Naive thymus-derived CD4-positive, alpha-beta T cell (primary cell): ENCODE measurements at regions not wholly inside any gene's neighbourhood (a gene's known extent, or its start where the extent isn't known, plus 50 kb on each side); places are given as distances from the start of the nearest gene placed in this dataset.

Experiments used
- ATAC-seq: fragments of 150-1000 bp; cut with Tn5 transposase; 2 replicates; pipeline ENCODE4 v1.10.0; 2021; ENCODE audit warnings: mild to moderate bottlenecking, moderate library complexity
- CTCF ChIA-PET: fragments of 350-600 bp; sonication (Branson Sonifier 250); formaldehyde crosslinking; loops from one replicate; lab custom pipeline; 2021; ENCODE audit warnings: antibody characterized with exemption; lab: Charles Lee
- POLR2A ChIA-PET: fragments of 350-600 bp; sonication (Branson Sonifier 250); formaldehyde crosslinking; loops from one replicate; lab custom pipeline; 2021; ENCODE audit warnings: antibody characterized with exemption, inconsistent platforms; lab: Charles Lee
- DNase-seq, 9 donors: peaks; one replicate each; pipeline versions ENCODE4 v3.0.0 to v3.0.0-alpha.2; 2020 to 2022; ENCODE audit warnings: mixed read lengths in 1 of 9
- H3K27ac ChIP-seq: one replicate; pipeline ENCODE4 v1.7.0; 2013; ENCODE audit warnings: mild to moderate bottlenecking, low read depth, low read length, moderate library complexity
- H3K27me3 ChIP-seq, 2 donors: one replicate each; pipeline ENCODE4 v1.7.0; 2013; ENCODE audit warnings: low read length in 2 of 2, mild to moderate bottlenecking in 2 of 2, moderate library complexity in 2 of 2; ENCODE audit not compliant: control insufficient read depth in 2 of 2, insufficient read depth in 2 of 2
- H3K36me3 ChIP-seq, 3 experiments: 1 replicate in 2 of 3; 2 replicates in 1 of 3; pipeline ENCODE4 v1.7.0; 2013; ENCODE audit warnings: low read length in 3 of 3, mild to moderate bottlenecking in 3 of 3, moderate library complexity in 1 of 3; ENCODE audit not compliant: insufficient read depth in 3 of 3, control insufficient read depth in 2 of 3
- H3K4me1 ChIP-seq, 2 donors: one replicate each; pipeline ENCODE4 v1.7.0; 2013; ENCODE audit warnings: low read length in 2 of 2, mild to moderate bottlenecking in 2 of 2, moderate library complexity in 1 of 2; ENCODE audit not compliant: control insufficient read depth in 2 of 2, insufficient read depth in 2 of 2
- H3K4me3 ChIP-seq: 2 replicates; pipeline ENCODE4 v1.7.0; 2013; ENCODE audit warnings: mild to moderate bottlenecking, low read length
- H3K9me3 ChIP-seq, 3 experiments: 1 replicate in 2 of 3; 2 replicates in 1 of 3; pipeline ENCODE4 v1.7.0; 2013; ENCODE audit warnings: low read length in 3 of 3; ENCODE audit not compliant: control insufficient read depth in 2 of 3
- H3K27ac Mint-ChIP-seq, 9 donors: one replicate each; pipeline ENCODE4 v1.8.0; 2020 to 2022; ENCODE audit warnings: mixed read lengths in 9 of 9, mild to moderate bottlenecking in 8 of 9, moderate library complexity in 5 of 9, inconsistent platforms in 2 of 9
- H3K27me3 Mint-ChIP-seq, 5 donors: one replicate each; pipeline ENCODE4 v1.8.0; 2021 to 2022; ENCODE audit warnings: mixed read lengths in 5 of 5, mild to moderate bottlenecking in 1 of 5
- H3K36me3 Mint-ChIP-seq, 5 donors: one replicate each; pipeline ENCODE4 v1.8.0; 2020 to 2022; ENCODE audit warnings: mixed read lengths in 5 of 5, mild to moderate bottlenecking in 3 of 5, inconsistent platforms in 1 of 5
- H3K4me1 Mint-ChIP-seq, 7 donors: one replicate each; pipeline ENCODE4 v1.8.0; 2020 to 2022; ENCODE audit warnings: mixed read lengths in 7 of 7, mild to moderate bottlenecking in 3 of 7, inconsistent platforms in 1 of 7
- H3K4me3 Mint-ChIP-seq, 10 donors: one replicate each; pipeline ENCODE4 v1.8.0; 2020 to 2022; ENCODE audit warnings: mild to moderate bottlenecking in 10 of 10, mixed read lengths in 10 of 10, moderate library complexity in 6 of 10, inconsistent platforms in 2 of 10
- H3K9me3 Mint-ChIP-seq, 11 donors: one replicate each; pipeline ENCODE4 v1.8.0; 2020 to 2022; ENCODE audit warnings: mixed read lengths in 11 of 11, mild to moderate bottlenecking in 4 of 11, inconsistent platforms in 1 of 11, moderate library complexity in 1 of 11
- intact Hi-C, 2 donors: fragments of 100-400 bp; cut with micrococcal nuclease; formaldehyde crosslinking; loops; one replicate each; pipeline ENCODE4 v1.15.1; 2023

- H3K4me1 Mint-ChIP-seq, result peaks cover 0 to 2% (median 0%) of the 10 kb centered on the region in 7 donors
- ATAC-seq, result no peak
- intact Hi-C loops, result no loop called here
These were observed 108.3 kb downstream of the CYP26A1 start for GRCh38 chr10:93182049-93182327.

DNA sequence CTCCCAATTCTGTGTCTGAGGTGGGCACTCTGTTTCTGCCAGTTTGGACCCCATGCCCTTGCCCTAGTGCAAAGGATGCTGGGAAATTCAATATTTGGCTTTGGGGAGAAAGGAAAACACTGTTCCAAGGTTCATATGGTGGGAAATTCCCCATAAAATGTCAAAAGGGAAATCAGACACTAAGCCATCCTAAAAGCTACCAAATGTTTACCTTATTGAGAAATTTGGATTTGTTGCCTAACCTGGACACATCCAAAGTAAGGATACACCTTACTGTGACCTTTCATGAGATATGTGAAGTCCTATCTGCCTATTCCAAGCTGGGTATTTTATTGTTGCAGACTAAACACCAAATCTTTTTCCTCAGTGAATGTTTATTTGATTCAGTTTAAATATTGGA, 109.1 kb downstream of the CYP26A1 start:
- intact Hi-C loops, result no loop called here

More at GRCh38 chr10:93182049-93182327, 108.3 kb downstream of the CYP26A1 start:
- Histone ChIP-seq H3K4me3 (no peak overlapping the region), H3K27ac (no peak overlapping the region), H3K4me1 (no peaks in the 10 kb centered on the region), H3K27me3 (no peaks in the 10 kb centered on the region), H3K36me3 (no peaks in the 10 kb centered on the region), H3K9me3 (no peaks in the 10 kb centered on the region)
- CTCF ChIA-PET, result no interaction called here
- Mint-ChIP-seq H3K4me3 (no peak overlapping the region), H3K9me3 (no peaks in the 10 kb centered on the region), H3K36me3 (no peaks in the 10 kb centered on the region), H3K27me3 (peaks cover 0 to 18% (median 0%) of the 10 kb centered on the region in 5 donors), H3K27ac (no peak overlapping the region)
- POLR2A ChIA-PET, result no interaction called here
- no peak for DNase-seq

DNA sequence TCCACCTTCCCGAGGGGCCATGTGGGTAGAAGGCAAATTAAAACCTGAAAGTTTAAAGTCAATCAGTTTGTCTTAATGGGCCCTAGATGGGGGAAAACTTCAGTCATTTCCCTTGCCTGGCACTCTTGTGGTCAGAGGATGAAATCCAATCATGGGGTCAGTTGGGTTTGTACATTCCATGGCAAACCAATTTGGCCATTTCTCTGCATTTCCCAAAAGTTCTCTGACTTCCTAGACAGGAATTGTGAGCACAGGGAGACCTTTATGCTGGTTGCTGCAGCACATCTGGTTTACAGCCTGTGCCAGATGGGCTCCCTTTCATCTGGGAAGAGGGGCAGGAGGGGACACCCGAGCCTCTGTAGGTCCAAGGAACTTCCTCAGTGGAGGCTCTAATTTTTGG, 113.0 kb downstream of the CYP26A1 start:
- H3K27me3 Mint-ChIP-seq, result peaks cover 0 to 29% (median 5%) of the 10 kb centered on the region in 5 donors
- POLR2A ChIA-PET, result no interaction called here

More for the DNA sequence above, 109.1 kb downstream of the CYP26A1 start:
- Histone ChIP-seq H3K36me3 (no peaks in the 10 kb centered on the region), H3K4me3 (no peak overlapping the region), H3K27ac (no peak overlapping the region), H3K9me3 (no peaks in the 10 kb centered on the region), H3K4me1 (no peaks in the 10 kb centered on the region), H3K27me3 (no peaks in the 10 kb centered on the region)
- POLR2A ChIA-PET, result interaction anchor here (1.0 kb wide), 1 partner anchor 9 kb away, joined by 3 read pairs; no protein-coding TSS in a partner anchor
- peaks cover 0 to 2% (median 0%) of the 10 kb centered on the region in 7 donors for H3K4me1 Mint-ChIP-seq
- H3K9me3 Mint-ChIP-seq, result peaks cover 0 to 2% (median 0%) of the 10 kb centered on the region in 11 donors
- H3K27me3 Mint-ChIP-seq, result peaks cover 0 to 18% (median 0%) of the 10 kb centered on the region in 5 donors
- CTCF ChIA-PET, result no interaction called here
- no peak overlapping the region for H3K27ac Mint-ChIP-seq
- H3K4me3 Mint-ChIP-seq, result no peak overlapping the region
- no peaks in the 10 kb centered on the region for H3K36me3 Mint-ChIP-seq
- no peak for DNase-seq
- no peak for ATAC-seq

DNA sequence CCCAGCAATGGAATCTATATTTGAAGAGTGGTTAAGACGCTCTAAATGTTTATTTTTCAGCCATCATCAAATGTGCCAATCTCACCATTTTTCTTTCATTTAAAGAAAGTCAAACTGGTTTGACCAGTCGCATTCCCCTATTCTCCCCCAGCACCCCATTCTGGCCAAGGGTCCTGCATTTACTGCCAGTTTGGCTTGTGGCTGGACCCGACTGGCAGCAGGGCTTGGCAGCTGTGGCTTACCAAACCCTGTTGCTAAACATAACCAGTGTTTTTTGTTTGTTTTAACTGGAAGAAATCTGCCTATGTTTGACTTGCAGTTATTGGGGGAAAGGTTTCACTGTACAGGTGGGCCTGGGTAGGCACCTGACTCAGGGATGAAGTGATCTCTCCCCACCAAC, 116.3 kb downstream of the CYP26A1 start:
- DNase-seq (no peak), ATAC-seq (no peak)
- Histone ChIP-seq H3K4me1 (no peaks in the 10 kb centered on the region), H3K36me3 (no peaks in the 10 kb centered on the region), H3K27ac (no peak overlapping the region), H3K27me3 (no peaks in the 10 kb centered on the region), H3K4me3 (no peak overlapping the region), H3K9me3 (no peaks in the 10 kb centered on the region)
- peaks cover 0 to 2% (median 0%) of the 10 kb centered on the region in 11 donors for H3K9me3 Mint-ChIP-seq
- ChIA-PET POLR2A (no interaction called here), CTCF (no interaction called here)
- peaks cover 0 to 2% (median 0%) of the 10 kb centered on the region in 7 donors for H3K4me1 Mint-ChIP-seq
- no peak overlapping the region for H3K27ac Mint-ChIP-seq
- H3K27me3 Mint-ChIP-seq, result peaks cover 4 to 36% (median 15%) of the 10 kb centered on the region in 5 donors
- H3K4me3 Mint-ChIP-seq, result no peak overlapping the region
- intact Hi-C loops, result no loop called here
- no peaks in the 10 kb centered on the region for H3K36me3 Mint-ChIP-seq

More for the DNA sequence above, 113.0 kb downstream of the CYP26A1 start:
- intact Hi-C loops, result no loop called here
- Histone ChIP-seq H3K36me3 (no peaks in the 10 kb centered on the region), H3K4me3 (no peak overlapping the region), H3K4me1 (no peaks in the 10 kb centered on the region), H3K27ac (no peak overlapping the region), H3K27me3 (no peaks in the 10 kb centered on the region), H3K9me3 (no peaks in the 10 kb centered on the region)
- no peak overlapping the region for H3K27ac Mint-ChIP-seq
- H3K4me1 Mint-ChIP-seq, result peaks cover 0 to 2% (median 0%) of the 10 kb centered on the region in 7 donors
- H3K4me3 Mint-ChIP-seq, result no peak overlapping the region
- no peak for DNase-seq
- H3K36me3 Mint-ChIP-seq, result no peaks in the 10 kb centered on the region
- CTCF ChIA-PET, result no interaction called here
- ATAC-seq, result no peak
- H3K9me3 Mint-ChIP-seq, result peaks cover 0 to 2% (median 0%) of the 10 kb centered on the region in 11 donors

GRCh38 chr10:93190372-93190771, 116.7 kb downstream of the CYP26A1 start:
- ChIA-PET POLR2A (no interaction called here), CTCF (no interaction called here)
- intact Hi-C loops, result no loop called here
- Histone ChIP-seq H3K27me3 (no peaks in the 10 kb centered on the region), H3K9me3 (no peaks in the 10 kb centered on the region), H3K4me1 (no peaks in the 10 kb centered on the region), H3K36me3 (no peaks in the 10 kb centered on the region), H3K27ac (no peak overlapping the region), H3K4me3 (no peak overlapping the region)
- peaks cover 4 to 32% (median 15%) of the 10 kb centered on the region in 5 donors for H3K27me3 Mint-ChIP-seq
- no peak overlapping the region for H3K4me3 Mint-ChIP-seq
- no peaks in the 10 kb centered on the region for H3K36me3 Mint-ChIP-seq
- ATAC-seq, result peak; percentile 51
- H3K4me1 Mint-ChIP-seq, result peaks cover 0 to 2% (median 0%) of the 10 kb centered on the region in 7 donors
- peaks cover 0 to 2% (median 0%) of the 10 kb centered on the region in 11 donors for H3K9me3 Mint-ChIP-seq
- no peak for DNase-seq
- H3K27ac Mint-ChIP-seq, result no peak overlapping the region

- DNase-seq, result no peak
- no peaks in the 10 kb centered on the region for H3K4me1 ChIP-seq
- Mint-ChIP-seq H3K9me3 (no peaks in the 10 kb centered on the region), H3K27ac (no peak overlapping the region), H3K27me3 (peaks cover 4 to 32% (median 20%) of the 10 kb centered on the region in 5 donors), H3K4me3 (no peak overlapping the region), H3K4me1 (peaks cover 3 to 13% (median 10%) of the 10 kb centered on the region in 7 donors), H3K36me3 (no peaks in the 10 kb centered on the region)
- no peaks in the 10 kb centered on the region for H3K9me3 ChIP-seq
- H3K27ac ChIP-seq, result no peak overlapping the region
- CTCF ChIA-PET, result no interaction called here
- POLR2A ChIA-PET, result no interaction called here
- no peaks in the 10 kb centered on the region for H3K27me3 ChIP-seq
- H3K4me3 ChIP-seq, result no peak overlapping the region
- H3K36me3 ChIP-seq, result no peaks in the 10 kb centered on the region
- ATAC-seq, result no peak
- intact Hi-C loops, result no loop called here
These were observed 120.2 kb downstream of the CYP26A1 start for GRCh38 chr10:93193906-93194305.

DNA sequence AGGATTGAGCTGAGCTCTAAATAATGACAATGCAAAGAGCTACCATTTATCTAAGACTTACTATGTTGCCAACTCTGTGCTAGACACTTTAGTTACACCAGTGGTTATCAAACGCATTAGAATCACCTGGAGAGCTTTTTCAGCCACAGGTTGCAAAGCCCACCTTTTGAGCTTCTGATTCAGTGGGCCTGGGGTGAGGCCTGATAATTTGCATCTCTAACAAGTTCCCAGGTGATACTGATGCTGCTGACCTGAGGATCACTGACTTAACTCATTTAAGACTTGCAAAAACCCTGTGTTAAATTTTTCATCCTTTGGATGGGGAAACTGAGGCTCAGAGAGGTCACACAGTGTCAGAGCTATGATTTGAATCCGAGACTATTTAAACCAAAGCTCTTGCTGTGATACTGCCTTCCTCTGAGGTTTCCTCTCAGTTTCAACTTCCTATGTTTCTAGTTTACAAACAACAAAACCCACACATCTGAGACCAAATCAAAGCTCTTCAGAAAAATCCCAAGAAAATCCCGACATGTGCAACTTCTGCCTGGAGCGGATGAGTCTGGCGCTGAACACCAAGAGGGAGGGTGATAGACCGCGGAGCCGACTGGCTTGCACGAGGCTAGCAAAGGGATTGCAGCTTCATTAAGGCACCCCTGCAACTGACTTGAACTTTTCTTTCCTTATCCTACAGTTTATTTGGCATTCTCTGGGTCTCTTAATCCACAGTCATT, 124.9 kb downstream of the CYP26A1 start:
- intact Hi-C loops, result no loop called here
- Mint-ChIP-seq H3K4me3 (peak overlapping the region in 9 of 10 donors; percentile 29 to 84 (median 60)), H3K27me3 (peaks cover 0 to 45% (median 18%) of the 10 kb centered on the region in 5 donors), H3K27ac (peak overlapping the region in 2 of 9 donors; percentile 33 to 37), H3K4me1 (peaks cover 7 to 19% (median 15%) of the 10 kb centered on the region in 7 donors), H3K9me3 (no peaks in the 10 kb centered on the region), H3K36me3 (no peaks in the 10 kb centered on the region)
- Histone ChIP-seq H3K36me3 (no peaks in the 10 kb centered on the region), H3K4me3 (no peak overlapping the region), H3K27me3 (no peaks in the 10 kb centered on the region), H3K27ac (no peak overlapping the region), H3K4me1 (peaks cover 0 to 4% of the 10 kb centered on the region in 2 donors), H3K9me3 (no peaks in the 10 kb centered on the region)
- CTCF ChIA-PET, result no interaction called here
- ATAC-seq (peak; percentile 12), DNase-seq (no peak)
- POLR2A ChIA-PET, result no interaction called here
